Fibroblast of lung (primary cell): ENCODE measurements at regions not wholly inside any gene's neighbourhood (a gene's known extent, or its start where the extent isn't known, plus 50 kb on each side); places are given as distances from the start of the nearest gene placed in this dataset.

ENCODE experiments used
- DNase-seq, 2 donors: peaks; one replicate each; pipeline versions ENCODE4 v3.0.0 to v3.0.0-alpha.2; 2010; ENCODE audit warnings: low read depth in 2 of 2
- H2AFZ ChIP-seq: 2 replicates; pipeline ENCODE4 v1.5.1; 2012; ENCODE audit warnings: low read length, control low read depth, inconsistent platforms
- H3K27ac ChIP-seq: 2 replicates; pipeline ENCODE4 v1.5.1; 2011; ENCODE audit warnings: low read length, control low read depth; ENCODE audit not compliant: insufficient read depth
- H3K27me3 ChIP-seq: 2 replicates; pipeline ENCODE4 v1.5.1; 2011; ENCODE audit warnings: mild to moderate bottlenecking, low read length; ENCODE audit not compliant: control insufficient read depth, insufficient read depth
- H3K36me3 ChIP-seq: 2 replicates; pipeline ENCODE4 v1.5.1; 2011; ENCODE audit warnings: low read length; ENCODE audit not compliant: control insufficient read depth, insufficient read depth
- H3K4me1 ChIP-seq: 2 replicates; pipeline ENCODE4 v1.5.1; 2011; ENCODE audit warnings: low read length; ENCODE audit not compliant: control insufficient read depth, insufficient read depth; ENCODE audit errors: extremely low read depth
- H3K4me2 ChIP-seq: 2 replicates; pipeline ENCODE4 v1.5.1; 2011; ENCODE audit warnings: low read length, control low read depth; ENCODE audit not compliant: insufficient read depth; ENCODE audit errors: extremely low read depth
- H3K4me3 ChIP-seq, 4 experiments: fragments of 200-600 bp in 1 of 4; sonication (generic) in 1 of 4; replicated peaks in 1 of 4; 2 replicates each; pipeline ENCODE4 v1.5.1; 2011 to 2016; ENCODE audit warnings: low read length in 4 of 4, low read depth in 3 of 4, mild to moderate bottlenecking in 3 of 4, control low read depth in 2 of 4, inconsistent platforms in 1 of 4, mixed read lengths in 1 of 4; ENCODE audit not compliant: insufficient read depth in 1 of 4; ENCODE audit errors: control extremely low read depth in 1 of 4
- H3K79me2 ChIP-seq: 2 replicates; pipeline ENCODE4 v1.5.1; 2012; ENCODE audit warnings: mild to moderate bottlenecking, low read length, inconsistent platforms; ENCODE audit not compliant: control insufficient read depth, insufficient read depth
- H3K9ac ChIP-seq: 2 replicates; pipeline ENCODE4 v1.5.1; 2011; ENCODE audit warnings: mild to moderate bottlenecking, low read length, control low read depth; ENCODE audit not compliant: insufficient read depth
- H3K9me3 ChIP-seq: 2 replicates; pipeline ENCODE4 v1.5.1; 2012; ENCODE audit warnings: low read depth, low read length; ENCODE audit not compliant: control insufficient read depth, insufficient read depth
- H4K20me1 ChIP-seq: 2 replicates; pipeline ENCODE4 v1.5.1; 2011; ENCODE audit warnings: low read length; ENCODE audit not compliant: control insufficient read depth, insufficient read depth; ENCODE audit errors: extremely low read depth
- CTCF ChIP-seq, 2 donors: IDR thresholded peaks in 1 of 2; conservative IDR thresholded peaks in 1 of 2; 1 replicate in 1 of 2; 2 replicates in 1 of 2; pipeline ENCODE4 v1.5.1; 2011 to 2012; ENCODE audit warnings: low read length in 2 of 2, control low read depth in 1 of 2, inconsistent platforms in 1 of 2, low read depth in 1 of 2, mild to moderate bottlenecking in 1 of 2
- EZH2 ChIP-seq: IDR thresholded peaks from 2 replicates; pipeline ENCODE4 v1.5.1; 2012; ENCODE audit warnings: low read length, control low read depth, mild to moderate bottlenecking; ENCODE audit errors: missing control alignments

- H3K4me1 ChIP-seq, result no peaks in the 10 kb centered on the region
- no peaks in the 10 kb centered on the region for H4K20me1 ChIP-seq
- no peak overlapping the region for H2AFZ ChIP-seq
- no peaks in the 10 kb centered on the region for H3K79me2 ChIP-seq
- no peak overlapping the region for H3K4me3 ChIP-seq
- no peaks in the 10 kb centered on the region for H3K36me3 ChIP-seq
- no peaks in the 10 kb centered on the region for H3K9me3 ChIP-seq
- no peaks in the 10 kb centered on the region for H3K27me3 ChIP-seq
- no peak overlapping the region for H3K9ac ChIP-seq
- no peak overlapping the region for H3K4me2 ChIP-seq
- no peak overlapping the region for H3K27ac ChIP-seq
- TF ChIP-seq EZH2 (no peak), CTCF (conservative IDR thresholded peaks at IDR 0.05 in 1 of 2, IDR thresholded peaks at IDR 0.05 in 1 of 2; ENCODE audit: low read depth in 1 of 2, low read length in 2 of 2) (no peak)
- DNase-seq, result no peak
These were observed 235.0 kb downstream of the CHD9NB start for GRCh38 chr16:52817696-52818095.

- no peak overlapping the region for H3K9ac ChIP-seq
- H3K27me3 ChIP-seq, result no peaks in the 10 kb centered on the region
- no peaks in the 10 kb centered on the region for H3K79me2 ChIP-seq
- TF ChIP-seq EZH2 (no peak), CTCF (conservative IDR thresholded peaks at IDR 0.05 in 1 of 2, IDR thresholded peaks at IDR 0.05 in 1 of 2; ENCODE audit: low read depth in 1 of 2, low read length in 2 of 2) (no peak)
- no peak overlapping the region for H2AFZ ChIP-seq
- H3K9me3 ChIP-seq, result no peaks in the 10 kb centered on the region
- H3K4me2 ChIP-seq, result no peak overlapping the region
- H3K4me1 ChIP-seq, result no peaks in the 10 kb centered on the region
- H3K36me3 ChIP-seq, result no peaks in the 10 kb centered on the region
- H4K20me1 ChIP-seq, result no peaks in the 10 kb centered on the region
- no peak overlapping the region for H3K4me3 ChIP-seq
- no peak overlapping the region for H3K27ac ChIP-seq
- no peak for DNase-seq
These were observed 235.7 kb downstream of the CHD9NB start for GRCh38 chr16:52816993-52817392.

GRCh38 chr16:52812678-52813556, 239.8 kb downstream of the CHD9NB start:
- H3K27ac ChIP-seq, result no peak overlapping the region

More at GRCh38 chr16:52812678-52813556, 239.8 kb downstream of the CHD9NB start:
- Histone ChIP-seq H3K4me3 (no peak overlapping the region), H3K4me2 (no peak overlapping the region), H3K27me3 (no peaks in the 10 kb centered on the region), H3K36me3 (no peaks in the 10 kb centered on the region), H4K20me1 (no peaks in the 10 kb centered on the region), H3K9me3 (no peaks in the 10 kb centered on the region), H3K79me2 (no peaks in the 10 kb centered on the region), H3K4me1 (no peaks in the 10 kb centered on the region), H3K9ac (no peak overlapping the region), H2AFZ (no peak overlapping the region)
- peak; percentile 75 to 89 for DNase-seq
- TF ChIP-seq CTCF (conservative IDR thresholded peaks at IDR 0.05 in 1 of 2, IDR thresholded peaks at IDR 0.05 in 1 of 2; ENCODE audit: low read depth in 1 of 2, low read length in 2 of 2) (no peak), EZH2 (no peak)
